ENCODE measurements at regions not wholly inside any gene's neighbourhood (a gene's known extent, or its start where the extent isn't known, plus 50 kb on each side); places are given as distances from the start of the nearest gene placed in this dataset.

DNA sequence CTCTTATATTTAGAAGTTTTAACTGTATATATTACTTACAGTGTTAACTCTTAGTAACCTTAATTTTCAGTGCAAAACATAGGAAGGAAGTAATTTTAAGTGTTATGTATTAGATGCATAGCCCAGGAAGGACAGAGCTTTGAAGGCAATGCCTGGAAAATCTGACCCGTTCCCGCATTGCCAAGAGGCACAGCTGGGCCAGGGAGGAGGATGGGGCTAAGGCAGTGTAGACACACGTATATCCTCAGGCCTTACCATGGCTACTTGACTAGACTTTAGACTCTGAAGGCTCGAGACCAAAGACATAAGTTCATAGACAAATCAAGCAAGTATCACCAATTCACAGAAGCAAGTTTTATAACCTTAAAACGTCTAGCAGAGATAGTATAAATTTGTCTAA lies 1944.2 kb downstream of the OLFM4 start:
- TF ChIP-seq, protein P1, sequence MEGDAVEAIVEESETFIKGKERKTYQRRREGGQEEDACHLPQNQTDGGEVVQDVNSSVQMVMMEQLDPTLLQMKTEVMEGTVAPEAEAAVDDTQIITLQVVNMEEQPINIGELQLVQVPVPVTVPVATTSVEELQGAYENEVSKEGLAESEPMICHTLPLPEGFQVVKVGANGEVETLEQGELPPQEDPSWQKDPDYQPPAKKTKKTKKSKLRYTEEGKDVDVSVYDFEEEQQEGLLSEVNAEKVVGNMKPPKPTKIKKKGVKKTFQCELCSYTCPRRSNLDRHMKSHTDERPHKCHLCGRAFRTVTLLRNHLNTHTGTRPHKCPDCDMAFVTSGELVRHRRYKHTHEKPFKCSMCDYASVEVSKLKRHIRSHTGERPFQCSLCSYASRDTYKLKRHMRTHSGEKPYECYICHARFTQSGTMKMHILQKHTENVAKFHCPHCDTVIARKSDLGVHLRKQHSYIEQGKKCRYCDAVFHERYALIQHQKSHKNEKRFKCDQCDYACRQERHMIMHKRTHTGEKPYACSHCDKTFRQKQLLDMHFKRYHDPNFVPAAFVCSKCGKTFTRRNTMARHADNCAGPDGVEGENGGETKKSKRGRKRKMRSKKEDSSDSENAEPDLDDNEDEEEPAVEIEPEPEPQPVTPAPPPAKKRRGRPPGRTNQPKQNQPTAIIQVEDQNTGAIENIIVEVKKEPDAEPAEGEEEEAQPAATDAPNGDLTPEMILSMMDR (conservative IDR thresholded peaks at IDR 0.05; ENCODE audit: low read length): no peak
- no peak for TF ChIP-seq EZH2phosphoT487 (IDR thresholded peaks at IDR 0.05; ENCODE audit: borderline replicate concordance, low read depth, low read length)
